HG03135 (cell line): ENCODE measurements at regions not wholly inside any gene's neighbourhood (a gene's known extent, or its start where the extent isn't known, plus 50 kb on each side); places are given as distances from the start of the nearest gene placed in this dataset.

ENCODE experiments used
- ATAC-seq: cut with Tn5 transposase; IDR thresholded peaks from one replicate; pipeline ENCODE4 v1.9.1; 2021; ENCODE audit warnings: mild to moderate bottlenecking, moderate library complexity; ENCODE audit not compliant: unreplicated experiment

- ATAC-seq: no peak
These were observed 274.7 kb upstream of the FZD8 start for GRCh38 chr10:35916791-35917190.

- no peak for ATAC-seq
These were observed 271.5 kb upstream of the FZD8 start for GRCh38 chr10:35913628-35914027.

GRCh38 chr10:35912615-35913569 is 270.8 kb upstream of the FZD8 start:
- no peak for ATAC-seq

- ATAC-seq: no peak
These were observed 269.9 kb upstream of the FZD8 start for GRCh38 chr10:35911954-35912353.

GRCh38 chr10:35911233-35911632 is 269.1 kb upstream of the FZD8 start:
- no peak for ATAC-seq

- ATAC-seq: no peak
These were observed 268.1 kb upstream of the FZD8 start for GRCh38 chr10:35910234-35910633.

- ATAC-seq: no peak
These were observed 267.1 kb upstream of the FZD8 start for GRCh38 chr10:35909121-35909720.

GRCh38 chr10:35908451-35908850 is 266.4 kb upstream of the FZD8 start:
- ATAC-seq: no peak

- ATAC-seq: no peak
These were observed 265.5 kb upstream of the FZD8 start for GRCh38 chr10:35907548-35907947.

GRCh38 chr10:35906155-35906554 is 264.1 kb upstream of the FZD8 start:
- ATAC-seq: no peak

GRCh38 chr10:35903021-35903420 is 260.9 kb upstream of the FZD8 start:
- ATAC-seq: no peak

- ATAC-seq: no peak
These were observed 256.8 kb upstream of the FZD8 start for GRCh38 chr10:35898716-35899440.

GRCh38 chr10:35896001-35896400 is 253.9 kb upstream of the FZD8 start:
- ATAC-seq: no peak

- no peak for ATAC-seq
These were observed 253.2 kb upstream of the FZD8 start for GRCh38 chr10:35895331-35895730.

- no peak for ATAC-seq
These were observed 250.4 kb upstream of the FZD8 start for GRCh38 chr10:35892526-35892925.

- no peak for ATAC-seq
These were observed 248.8 kb upstream of the FZD8 start for GRCh38 chr10:35890676-35891495.

GRCh38 chr10:35889971-35890675 is 248.0 kb upstream of the FZD8 start:
- no peak for ATAC-seq

GRCh38 chr10:35889226-35889625 is 247.1 kb upstream of the FZD8 start:
- no peak for ATAC-seq

GRCh38 chr10:35888400-35888799 is 246.3 kb upstream of the FZD8 start:
- no peak for ATAC-seq

- ATAC-seq: no peak
These were observed 245.6 kb upstream of the FZD8 start for GRCh38 chr10:35887685-35888084.
